ENCODE measurements at regions not wholly inside any gene's neighbourhood (a gene's known extent, or its start where the extent isn't known, plus 50 kb on each side); places are given as distances from the start of the nearest gene placed in this dataset.

DNA sequence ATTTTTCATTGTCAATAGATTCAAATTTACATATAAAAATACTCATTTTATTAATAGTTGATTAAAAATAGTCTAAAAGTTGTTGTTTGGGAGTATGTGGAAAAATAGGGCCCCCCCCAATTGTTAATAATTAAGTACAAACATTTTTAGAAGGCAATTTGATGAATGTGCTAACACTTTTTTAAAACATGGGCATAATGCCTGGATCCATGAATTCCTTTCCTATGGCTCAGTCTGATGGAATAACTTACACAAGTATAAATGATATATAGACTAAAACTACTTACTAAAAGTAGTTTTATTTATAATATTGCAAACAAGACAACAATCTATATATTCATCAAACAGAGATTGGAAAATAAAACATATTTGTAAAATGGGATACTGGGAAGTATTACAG, 247.2 kb upstream of the LRRN1 start:
- no peaks in the 10 kb centered on the region for H3K36me3 Mint-ChIP-seq (ENCODE audit: unreplicated experiment)
- TF ChIP-seq, protein P1, sequence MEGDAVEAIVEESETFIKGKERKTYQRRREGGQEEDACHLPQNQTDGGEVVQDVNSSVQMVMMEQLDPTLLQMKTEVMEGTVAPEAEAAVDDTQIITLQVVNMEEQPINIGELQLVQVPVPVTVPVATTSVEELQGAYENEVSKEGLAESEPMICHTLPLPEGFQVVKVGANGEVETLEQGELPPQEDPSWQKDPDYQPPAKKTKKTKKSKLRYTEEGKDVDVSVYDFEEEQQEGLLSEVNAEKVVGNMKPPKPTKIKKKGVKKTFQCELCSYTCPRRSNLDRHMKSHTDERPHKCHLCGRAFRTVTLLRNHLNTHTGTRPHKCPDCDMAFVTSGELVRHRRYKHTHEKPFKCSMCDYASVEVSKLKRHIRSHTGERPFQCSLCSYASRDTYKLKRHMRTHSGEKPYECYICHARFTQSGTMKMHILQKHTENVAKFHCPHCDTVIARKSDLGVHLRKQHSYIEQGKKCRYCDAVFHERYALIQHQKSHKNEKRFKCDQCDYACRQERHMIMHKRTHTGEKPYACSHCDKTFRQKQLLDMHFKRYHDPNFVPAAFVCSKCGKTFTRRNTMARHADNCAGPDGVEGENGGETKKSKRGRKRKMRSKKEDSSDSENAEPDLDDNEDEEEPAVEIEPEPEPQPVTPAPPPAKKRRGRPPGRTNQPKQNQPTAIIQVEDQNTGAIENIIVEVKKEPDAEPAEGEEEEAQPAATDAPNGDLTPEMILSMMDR (IDR thresholded peaks at IDR 0.05), result no peak
- H3K4me3 Mint-ChIP-seq (ENCODE audit: unreplicated experiment), result no peak overlapping the region
- H3K9me3 Mint-ChIP-seq (ENCODE audit: unreplicated experiment), result peaks cover 18% of the 10 kb centered on the region
- H3K27ac Mint-ChIP-seq (ENCODE audit: unreplicated experiment), result no peak overlapping the region
- DNase-seq (ENCODE audit: extremely low spot score, unreplicated experiment), result no peak
- no peaks in the 10 kb centered on the region for H3K27me3 Mint-ChIP-seq (ENCODE audit: unreplicated experiment)
- H3K4me1 Mint-ChIP-seq (ENCODE audit: unreplicated experiment), result peaks cover 4% of the 10 kb centered on the region

DNA sequence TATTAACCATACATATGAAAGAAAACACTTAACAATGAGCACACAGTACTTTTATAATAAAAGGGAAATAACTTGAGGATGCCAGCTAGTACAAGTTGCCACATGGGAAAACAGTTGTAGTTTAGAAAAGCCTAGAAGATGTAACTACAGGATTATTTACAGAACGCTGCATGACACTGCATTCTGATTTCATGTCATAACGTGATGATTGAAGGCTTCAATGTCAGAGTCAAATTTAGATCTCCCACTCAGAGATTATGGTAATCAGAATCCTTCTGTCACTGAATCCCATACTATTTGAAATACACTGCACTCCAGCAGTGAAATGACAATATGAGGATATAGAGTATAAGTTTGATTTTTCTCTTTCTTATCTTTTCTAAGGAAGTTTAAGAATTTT, 253.9 kb upstream of the LRRN1 start:
- no peak overlapping the region for H3K4me3 Mint-ChIP-seq (ENCODE audit: unreplicated experiment)
- TF ChIP-seq, protein P1 (IDR thresholded peaks at IDR 0.05), result no peak
- no peak for DNase-seq (ENCODE audit: extremely low spot score, unreplicated experiment)
- peaks cover 14% of the 10 kb centered on the region for H3K9me3 Mint-ChIP-seq (ENCODE audit: unreplicated experiment)
- no peaks in the 10 kb centered on the region for H3K4me1 Mint-ChIP-seq (ENCODE audit: unreplicated experiment)
- H3K36me3 Mint-ChIP-seq (ENCODE audit: unreplicated experiment), result no peaks in the 10 kb centered on the region
- no peaks in the 10 kb centered on the region for H3K27me3 Mint-ChIP-seq (ENCODE audit: unreplicated experiment)
- H3K27ac Mint-ChIP-seq (ENCODE audit: unreplicated experiment), result no peak overlapping the region

DNA sequence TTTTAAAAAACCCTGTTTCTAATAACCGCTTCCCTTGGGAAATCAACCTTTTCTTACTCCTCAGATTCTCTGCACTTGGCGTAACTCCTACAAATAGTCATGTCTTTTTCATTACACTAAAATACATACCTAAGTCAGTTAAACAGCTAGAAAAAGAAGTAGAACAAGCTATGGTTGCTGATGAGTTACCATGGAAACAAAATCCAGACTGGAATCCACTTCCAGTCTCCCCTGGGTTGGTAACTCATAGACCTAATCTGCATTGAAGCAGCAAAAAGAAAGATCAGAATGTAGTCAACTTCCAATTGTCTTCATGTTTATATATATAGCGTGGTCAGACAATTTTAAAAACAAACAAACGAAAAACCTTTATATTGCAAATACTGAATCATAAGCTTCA, 260.8 kb upstream of the LRRN1 start:
- Mint-ChIP-seq H3K4me1 (ENCODE audit: unreplicated experiment) (no peaks in the 10 kb centered on the region), H3K27ac (ENCODE audit: unreplicated experiment) (no peak overlapping the region), H3K27me3 (ENCODE audit: unreplicated experiment) (no peaks in the 10 kb centered on the region), H3K36me3 (ENCODE audit: unreplicated experiment) (no peaks in the 10 kb centered on the region), H3K4me3 (ENCODE audit: unreplicated experiment) (no peak overlapping the region), H3K9me3 (ENCODE audit: unreplicated experiment) (peaks cover 4% of the 10 kb centered on the region)
- no peak for DNase-seq (ENCODE audit: extremely low spot score, unreplicated experiment)
- TF ChIP-seq, protein P1 (IDR thresholded peaks at IDR 0.05), result no peak

DNA sequence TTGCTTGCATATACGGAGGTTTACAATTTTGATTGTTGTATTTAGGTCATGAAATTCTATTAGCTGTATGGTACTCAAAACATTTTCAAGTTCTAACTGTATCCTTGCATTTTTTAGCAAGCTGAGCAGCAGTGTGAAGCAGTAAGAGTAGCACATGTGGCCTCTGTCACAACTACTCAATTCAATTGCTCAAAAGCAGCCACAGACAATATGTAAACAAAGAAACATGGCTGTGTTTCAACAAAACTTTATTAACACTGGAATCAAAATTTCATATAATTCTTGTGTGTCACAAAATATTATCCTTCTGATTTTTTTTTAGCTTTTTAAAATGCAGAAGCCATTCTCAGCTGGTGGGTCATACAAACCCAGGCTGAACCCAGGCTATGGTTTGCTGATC, 266.7 kb upstream of the LRRN1 start:
- TF ChIP-seq, protein P1 (IDR thresholded peaks at IDR 0.05), result no peak
- no peaks in the 10 kb centered on the region for H3K36me3 Mint-ChIP-seq (ENCODE audit: unreplicated experiment)

DNA sequence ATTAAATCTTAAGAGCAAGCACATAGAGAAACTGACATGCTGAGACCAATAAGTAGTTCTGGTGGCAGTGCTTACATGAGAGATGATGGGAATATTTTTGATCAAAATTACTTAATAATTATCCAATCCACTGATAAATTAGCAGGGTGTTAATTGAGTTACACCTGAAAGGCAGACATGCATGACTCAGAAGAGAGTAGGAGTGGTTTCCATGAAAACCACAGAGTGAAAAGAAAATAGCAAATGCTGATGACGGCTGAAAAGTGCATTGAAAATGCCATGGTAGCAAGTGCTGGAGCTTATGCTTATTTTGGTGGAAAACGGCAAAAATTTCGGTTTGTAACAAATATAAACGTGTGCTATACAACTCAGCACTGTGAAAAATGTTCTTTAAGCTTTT, 267.8 kb upstream of the LRRN1 start:
- Mint-ChIP-seq H3K27me3 (ENCODE audit: unreplicated experiment) (no peaks in the 10 kb centered on the region), H3K9me3 (ENCODE audit: unreplicated experiment) (no peaks in the 10 kb centered on the region), H3K4me3 (ENCODE audit: unreplicated experiment) (no peak overlapping the region), H3K4me1 (ENCODE audit: unreplicated experiment) (no peaks in the 10 kb centered on the region), H3K36me3 (ENCODE audit: unreplicated experiment) (no peaks in the 10 kb centered on the region), H3K27ac (ENCODE audit: unreplicated experiment) (no peak overlapping the region)
- DNase-seq (ENCODE audit: extremely low spot score, unreplicated experiment), result no peak
- TF ChIP-seq, protein P1 (IDR thresholded peaks at IDR 0.05), result no peak

More for the DNA sequence above, 266.7 kb upstream of the LRRN1 start:
- H3K4me3 Mint-ChIP-seq (ENCODE audit: unreplicated experiment), result no peak overlapping the region
- no peaks in the 10 kb centered on the region for H3K27me3 Mint-ChIP-seq (ENCODE audit: unreplicated experiment)
- no peak overlapping the region for H3K27ac Mint-ChIP-seq (ENCODE audit: unreplicated experiment)
- no peaks in the 10 kb centered on the region for H3K4me1 Mint-ChIP-seq (ENCODE audit: unreplicated experiment)
- no peak for DNase-seq (ENCODE audit: extremely low spot score, unreplicated experiment)
- no peaks in the 10 kb centered on the region for H3K9me3 Mint-ChIP-seq (ENCODE audit: unreplicated experiment)
